SIG-M5 treated with dmso at 0.1 percent for 504 hours (cell line): ENCODE measurements at regions not wholly inside any gene's neighbourhood (a gene's known extent, or its start where the extent isn't known, plus 50 kb on each side); places are given as distances from the start of the nearest gene placed in this dataset.

Experiments
- DNase-seq: peaks from one replicate; lab custom pipeline; 2025; ENCODE audit not compliant: unreplicated experiment; lab: John Stamatoyannopoulos, UW

- no peak for DNase-seq
Measured at GRCh38 chr9:76557674-76558225, 98.8 kb downstream of the GCNT1 start.

DNA sequence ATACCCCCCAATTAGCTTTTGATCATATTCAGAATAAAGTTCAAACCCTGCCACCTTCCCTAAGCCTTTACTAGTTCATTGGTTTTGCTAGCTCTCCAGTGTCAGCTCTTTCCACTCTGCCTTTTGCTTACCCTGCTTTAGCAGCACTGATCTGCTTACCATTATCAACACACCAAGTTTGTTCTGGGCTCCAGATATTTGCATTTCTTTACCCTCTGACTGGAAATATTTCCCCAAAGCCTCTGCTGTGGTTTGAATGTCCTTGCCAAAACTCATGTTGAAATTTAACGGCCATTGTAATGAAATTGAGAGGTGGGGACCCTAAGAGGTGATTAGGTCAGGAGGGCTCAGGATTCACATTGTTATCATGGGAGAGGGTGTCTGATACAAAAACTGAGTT is 99.5 kb downstream of the GCNT1 start:
- DNase-seq: no peak

DNA sequence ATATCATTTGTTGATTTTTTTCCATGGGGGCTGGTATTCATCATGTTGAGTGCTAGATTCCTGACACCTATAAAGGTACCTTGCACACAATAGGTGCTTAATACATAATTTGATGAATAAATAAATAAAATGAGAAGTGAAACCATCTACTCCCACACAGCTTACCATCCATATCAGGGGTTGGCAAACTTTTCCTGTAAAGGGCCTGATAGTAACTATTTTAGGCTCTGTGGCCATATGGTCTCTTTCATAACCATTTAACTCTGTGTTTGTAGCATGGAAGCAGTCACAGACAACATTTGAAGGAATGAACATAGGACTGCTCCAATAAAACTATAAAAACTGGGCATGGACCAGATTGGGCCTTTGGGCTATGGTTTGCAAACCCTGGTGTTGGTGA is 100.3 kb downstream of the GCNT1 start:
- DNase-seq: peak; percentile 82

GRCh38 chr9:76560481-76560922 is 101.5 kb downstream of the GCNT1 start:
- DNase-seq: no peak

DNA sequence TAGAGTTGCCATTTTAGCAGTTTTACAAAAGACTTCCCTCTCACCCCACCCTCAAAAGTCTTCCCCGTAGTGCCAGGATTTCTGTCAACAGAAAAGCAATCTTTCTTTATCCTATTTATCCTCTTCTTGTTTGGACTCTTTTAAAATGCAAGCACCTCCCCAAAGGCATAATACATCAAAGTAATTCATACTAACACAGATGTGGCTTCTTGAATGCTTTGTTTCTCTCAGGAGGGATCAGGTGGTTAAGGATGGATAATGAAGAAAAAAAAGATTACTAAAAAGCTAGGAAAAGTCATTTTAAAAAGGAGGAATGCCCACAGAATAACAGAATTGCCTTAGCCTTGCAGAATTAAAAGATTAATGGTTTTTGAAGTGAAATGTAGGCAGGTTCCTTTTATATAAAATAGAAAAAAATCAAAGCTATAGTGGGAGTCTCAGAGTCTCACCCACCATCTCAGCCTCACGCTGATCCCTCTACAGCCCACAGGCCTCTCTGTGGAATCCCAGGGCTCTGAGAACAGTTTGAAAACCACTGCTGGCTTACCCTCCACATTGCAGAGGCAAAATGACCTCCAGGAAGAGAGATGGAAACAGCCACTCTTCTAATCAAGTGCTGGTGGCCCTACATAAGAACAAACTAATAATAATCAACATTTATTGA is 102.2 kb downstream of the GCNT1 start:
- no peak for DNase-seq
